NCI-H187 treated with DMSO at 0.1 percent for 48 hours (cell line): ENCODE measurements at regions not wholly inside any gene's neighbourhood (a gene's known extent, or its start where the extent isn't known, plus 50 kb on each side); places are given as distances from the start of the nearest gene placed in this dataset.
"Not testable (repeated sequence)": the region's sequence is repeated elsewhere in the genome, so short reads cannot be mapped to it uniquely, and the experiment has no call there.

Source experiments
- DNase-seq: peaks from one replicate; lab custom pipeline; 2025; lab: John Stamatoyannopoulos, UW

GRCh38 chr5:71821029-71821428, 102.0 kb downstream of the CARTPT start:
- no peak for DNase-seq

- DNase-seq, result not testable (repeated sequence)
Observed at GRCh38 chr5:71822065-71822464, 103.0 kb downstream of the CARTPT start.

- no peak for DNase-seq
Observed at GRCh38 chr5:71825992-71826391, 106.9 kb downstream of the CARTPT start.

GRCh38 chr5:71828291-71829040, 109.4 kb downstream of the CARTPT start:
- no peak for DNase-seq

- no peak for DNase-seq
Observed at GRCh38 chr5:71829206-71829605, 110.1 kb downstream of the CARTPT start.

GRCh38 chr5:71830681-71831539, 111.8 kb downstream of the CARTPT start:
- DNase-seq, result peak; percentile 84

GRCh38 chr5:71832812-71833715, 114.0 kb downstream of the CARTPT start:
- DNase-seq, result no peak

GRCh38 chr5:71834601-71835000, 115.5 kb downstream of the CARTPT start:
- no peak for DNase-seq

- no peak for DNase-seq
Observed at GRCh38 chr5:71836084-71836483, 117.0 kb downstream of the CARTPT start.

GRCh38 chr5:71836559-71837112, 117.6 kb downstream of the CARTPT start:
- no peak for DNase-seq

GRCh38 chr5:71838286-71838685, 119.2 kb downstream of the CARTPT start:
- DNase-seq, result no peak

- DNase-seq, result no peak
Observed at GRCh38 chr5:71839096-71839884, 120.2 kb downstream of the CARTPT start.

GRCh38 chr5:71841107-71841506, 122.0 kb downstream of the CARTPT start:
- DNase-seq, result no peak

GRCh38 chr5:71843111-71843510, 124.0 kb downstream of the CARTPT start:
- no peak for DNase-seq

GRCh38 chr5:71844862-71845261, 125.8 kb downstream of the CARTPT start:
- no peak for DNase-seq

GRCh38 chr5:71859515-71859914, 140.4 kb downstream of the CARTPT start:
- DNase-seq, result no peak

GRCh38 chr5:71860048-71860447, 141.0 kb downstream of the CARTPT start:
- DNase-seq, result no peak

- DNase-seq, result no peak
Observed at GRCh38 chr5:71861682-71862081, 142.6 kb downstream of the CARTPT start.

GRCh38 chr5:71862087-71862486, 143.0 kb downstream of the CARTPT start:
- no peak for DNase-seq

- DNase-seq, result no peak
Observed at GRCh38 chr5:71862507-71863060, 143.5 kb downstream of the CARTPT start.
